PC-3 (cell line): ENCODE measurements at regions not wholly inside any gene's neighbourhood (a gene's known extent, or its start where the extent isn't known, plus 50 kb on each side); places are given as distances from the start of the nearest gene placed in this dataset.
A peak's percentile ranks its signal among the peaks of the same experiment; 100 is the strongest.

Experiments
- ATAC-seq: fragments of 200-7000 bp; cut with Tn5 transposase; 2 replicates; pipeline ENCODE4 v1.9.1; 2020; ENCODE audit warnings: mild to moderate bottlenecking, moderate library complexity
- BruUV-seq: library from RNA; stranded (reverse); fragments of 400-500 nt; replicated peaks from 2 replicates; lab custom pipeline; 2021; lab: Mats Ljungman, UMichigan
- CTCF ChIA-PET: fragments of 300-600 bp; sonication (Branson Sonifier 250); formaldehyde crosslinking; loops from one replicate; lab custom pipeline; 2022; ENCODE audit warnings: antibody characterized with exemption; lab: Charles Lee
- POLR2A ChIA-PET: fragments of 300-600 bp; sonication (Branson Sonifier 250); formaldehyde crosslinking; loops from one replicate; lab custom pipeline; 2022; ENCODE audit warnings: antibody characterized with exemption; ENCODE audit not compliant: unreplicated experiment; lab: Charles Lee
- DNase-seq: peaks from one replicate; pipeline ENCODE4 v3.0.0-alpha.2; 2015
- H2AFZ ChIP-seq: fragments of 300-600 bp; sonication (generic); 2 replicates; pipeline ENCODE4 v1.6.0; 2016; ENCODE audit warnings: antibody characterized with exemption, low read length
- H3F3A ChIP-seq: fragments of 300-600 bp; sonication (generic); one replicate; pipeline ENCODE4 v1.6.0; 2017; ENCODE audit warnings: antibody characterized with exemption, low read length, control low read depth, mild to moderate bottlenecking; ENCODE audit not compliant: unreplicated experiment
- H3K27ac ChIP-seq: fragments of 300-600 bp; sonication (generic); 2 replicates; pipeline ENCODE4 v1.5.1; 2016; ENCODE audit warnings: mild to moderate bottlenecking, low read length
- H3K27me3 ChIP-seq: fragments of 300-600 bp; sonication (generic); 2 replicates; pipeline ENCODE4 v1.6.1; 2016; ENCODE audit warnings: low read length, mixed read lengths
- H3K36me3 ChIP-seq: fragments of 300-600 bp; sonication (generic); 2 replicates; pipeline ENCODE4 v1.6.1; 2016; ENCODE audit warnings: low read depth, mixed run types, low read length, mixed read lengths
- H3K4me1 ChIP-seq: fragments of 300-600 bp; sonication (generic); 2 replicates; pipeline ENCODE4 v1.5.1; 2016; ENCODE audit warnings: low read length; ENCODE audit not compliant: insufficient read depth
- H3K4me2 ChIP-seq: fragments of 300-600 bp; sonication (generic); 2 replicates; pipeline ENCODE4 v1.6.0; 2016; ENCODE audit warnings: low read length
- H3K4me3 ChIP-seq: fragments of 300-600 bp; sonication (generic); 2 replicates; pipeline ENCODE4 v1.5.1; 2016; ENCODE audit warnings: mild to moderate bottlenecking, low read length, mixed read lengths
- H3K79me2 ChIP-seq: fragments of 300-600 bp; sonication (generic); 2 replicates; pipeline ENCODE4 v1.6.1; 2017; ENCODE audit warnings: low read length, mixed read lengths
- H3K9ac ChIP-seq: fragments of 300-600 bp; sonication (generic); 2 replicates; pipeline ENCODE4 v1.6.0; 2016; ENCODE audit warnings: mild to moderate bottlenecking, low read length
- H3K9me2 ChIP-seq: fragments of 300-600 bp; sonication (generic); replicated peaks from 2 replicates; pipeline ENCODE4 v1.6.1; 2016; ENCODE audit warnings: mixed run types, low read length, mixed read lengths
- H3K9me3 ChIP-seq: fragments of 300-600 bp; sonication (generic); 2 replicates; pipeline ENCODE4 v1.6.1; 2016; ENCODE audit warnings: low read length, mixed read lengths
- H4K20me1 ChIP-seq: fragments of 300-600 bp; sonication (generic); 2 replicates; pipeline ENCODE4 v1.6.1; 2016; ENCODE audit warnings: low read length, mixed read lengths
- CTCF ChIP-seq: fragments of 300-600 bp; sonication (generic); conservative IDR thresholded peaks from 2 replicates; pipeline ENCODE4 v1.5.1; 2017; ENCODE audit warnings: antibody characterized with exemption, low read depth, mild to moderate bottlenecking, low read length
- EZH2 ChIP-seq: fragments of 300-600 bp; sonication (generic); IDR thresholded peaks from one replicate; pipeline ENCODE4 v1.6.1; 2017; ENCODE audit warnings: antibody characterized with exemption, mild to moderate bottlenecking, low read length; ENCODE audit not compliant: unreplicated experiment
- EZH2phosphoT487 ChIP-seq: fragments of 300-600 bp; sonication (generic); IDR thresholded peaks from 2 replicates; pipeline ENCODE4 v1.6.1; 2018; ENCODE audit warnings: mild to moderate bottlenecking, antibody characterized with exemption, low read length, borderline replicate concordance
- intact Hi-C: fragments of 100-400 bp; cut with micrococcal nuclease; formaldehyde crosslinking; loops from 2 replicates; pipeline ENCODE4 v1.9.0; 2023

GRCh38 chr18:56235481-56236013 is 402.8 kb downstream of the TXNL1 start:
- no peaks in the 10 kb centered on the region for H4K20me1 ChIP-seq
- H3K9me3 ChIP-seq: no peaks in the 10 kb centered on the region
- no peak overlapping the region for H3K4me3 ChIP-seq
- no peaks in the 10 kb centered on the region for H3K9me2 ChIP-seq
- CTCF ChIA-PET: no interaction called here
- TF ChIP-seq CTCF: no peak
- TF ChIP-seq EZH2phosphoT487: no peak
- TF ChIP-seq EZH2: no peak
- DNase-seq (no peak), ATAC-seq (no peak)
- no peaks in the 10 kb centered on the region for H3F3A ChIP-seq
- no peaks in the 10 kb centered on the region for H3K79me2 ChIP-seq
- no TSS peak for BruUV-seq
- H3K4me2 ChIP-seq: no peak overlapping the region
- H3K27ac ChIP-seq: no peak overlapping the region
- no peak overlapping the region for H2AFZ ChIP-seq
- H3K27me3 ChIP-seq: no peaks in the 10 kb centered on the region
- H3K36me3 ChIP-seq: no peaks in the 10 kb centered on the region
- H3K4me1 ChIP-seq: peaks cover 12% of the 10 kb centered on the region
- POLR2A ChIA-PET: no interaction called here
- intact Hi-C loops: no loop called here
- H3K9ac ChIP-seq: no peak overlapping the region

GRCh38 chr18:56235071-56235470 is 403.3 kb downstream of the TXNL1 start:
- TF ChIP-seq EZH2phosphoT487 (no peak), CTCF (no peak), EZH2 (no peak)
- ChIA-PET POLR2A (no interaction called here), CTCF (no interaction called here)
- no peak overlapping the region for H3K4me3 ChIP-seq
- no peaks in the 10 kb centered on the region for H3K9me2 ChIP-seq
- no peak overlapping the region for H3K27ac ChIP-seq
- no peaks in the 10 kb centered on the region for H3K36me3 ChIP-seq
- H3K27me3 ChIP-seq: no peaks in the 10 kb centered on the region
- H3K4me2 ChIP-seq: no peak overlapping the region
- peaks cover 9% of the 10 kb centered on the region for H3K4me1 ChIP-seq
- intact Hi-C loops: no loop called here
- no peaks in the 10 kb centered on the region for H3F3A ChIP-seq
- DNase-seq (no peak), ATAC-seq (no peak)
- H3K79me2 ChIP-seq: no peaks in the 10 kb centered on the region
- H4K20me1 ChIP-seq: no peaks in the 10 kb centered on the region
- no peak overlapping the region for H3K9ac ChIP-seq
- BruUV-seq: no TSS peak
- H2AFZ ChIP-seq: no peak overlapping the region
- no peaks in the 10 kb centered on the region for H3K9me3 ChIP-seq

GRCh38 chr18:56233595-56233994 is 404.8 kb downstream of the TXNL1 start:
- Histone ChIP-seq H3K27ac (peak overlapping the region; percentile 48), H3K4me2 (0 out of 2 replicates have a peak overlapping the region, but pooled peaks have one; percentile 10), H3K4me1 (peaks cover 9% of the 10 kb centered on the region), H3K79me2 (no peaks in the 10 kb centered on the region), H3F3A (no peaks in the 10 kb centered on the region), H3K4me3 (no peak overlapping the region), H3K9me3 (no peaks in the 10 kb centered on the region), H3K9ac (no peak overlapping the region), H3K9me2 (no peaks in the 10 kb centered on the region), H4K20me1 (no peaks in the 10 kb centered on the region), H2AFZ (no peak overlapping the region), H3K36me3 (no peaks in the 10 kb centered on the region), H3K27me3 (no peaks in the 10 kb centered on the region)
- intact Hi-C loops: loop anchor here (5.0 kb wide), 1 partner anchor 66 kb away; no protein-coding TSS in a partner anchor
- ATAC-seq (peak; percentile 80), DNase-seq (peak; percentile 76)
- ChIA-PET CTCF (no interaction called here), POLR2A (no interaction called here)
- no TSS peak for BruUV-seq
- TF ChIP-seq EZH2phosphoT487: no peak
- no peak for TF ChIP-seq EZH2
- TF ChIP-seq CTCF: no peak
